NCI-H345 treated with DMSO at 0.1 percent for 48 hours (cell line): ENCODE measurements at regions not wholly inside any gene's neighbourhood (a gene's known extent, or its start where the extent isn't known, plus 50 kb on each side); places are given as distances from the start of the nearest gene placed in this dataset.

Experiments used
- DNase-seq: peaks from one replicate; lab custom pipeline; 2025; ENCODE audit not compliant: unreplicated experiment; lab: John Stamatoyannopoulos, UW

GRCh38 chr4:155522201-155522600, 144.4 kb upstream of the GUCY1A1 start:
- no peak for DNase-seq

- no peak for DNase-seq
Measured at GRCh38 chr4:155521382-155521781, 144.6 kb upstream of the MAP9 start.

- DNase-seq = no peak
Measured at GRCh38 chr4:155515444-155516075, 138.8 kb upstream of the MAP9 start.

DNA sequence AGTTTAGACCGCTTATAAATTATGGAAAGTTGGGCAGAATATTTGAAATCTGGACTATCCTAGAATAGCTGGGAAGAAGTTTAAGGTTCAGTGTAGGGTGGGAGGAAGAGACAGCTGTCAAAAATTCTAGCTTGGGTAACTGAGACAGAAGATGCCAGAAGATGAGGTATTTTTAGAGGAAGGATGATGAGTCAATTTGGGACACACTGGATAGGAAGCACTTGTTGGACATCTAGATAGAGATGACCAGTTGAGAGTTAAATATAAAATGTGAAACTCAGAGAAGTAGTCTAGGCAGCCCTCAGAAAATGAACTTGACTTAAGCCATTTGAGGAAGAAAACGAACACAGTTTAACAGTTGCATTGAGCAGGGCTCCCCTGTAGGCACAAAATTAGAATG, 137.9 kb upstream of the MAP9 start:
- DNase-seq = no peak

DNA sequence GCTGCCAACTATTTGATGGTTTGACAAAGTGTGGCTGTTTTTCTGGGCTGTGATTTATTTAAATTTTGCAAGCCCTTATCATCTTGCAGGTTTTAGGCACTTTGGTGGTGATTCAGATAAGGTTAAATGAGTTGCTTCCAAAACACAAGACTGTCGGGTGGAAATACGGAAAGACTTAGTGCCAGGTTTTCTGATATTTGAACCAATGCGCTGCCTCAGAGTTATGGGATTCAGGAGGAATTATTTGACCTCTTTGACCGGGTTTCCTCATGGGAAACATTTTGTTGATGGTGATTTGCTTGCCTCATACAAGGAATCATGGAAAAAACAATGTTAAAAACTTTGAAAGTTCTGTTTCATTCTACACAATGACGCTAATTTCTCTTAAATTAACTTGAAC, 136.1 kb upstream of the MAP9 start:
- no peak for DNase-seq

- DNase-seq = no peak
Measured at GRCh38 chr4:155512046-155512445, 135.3 kb upstream of the MAP9 start.

DNA sequence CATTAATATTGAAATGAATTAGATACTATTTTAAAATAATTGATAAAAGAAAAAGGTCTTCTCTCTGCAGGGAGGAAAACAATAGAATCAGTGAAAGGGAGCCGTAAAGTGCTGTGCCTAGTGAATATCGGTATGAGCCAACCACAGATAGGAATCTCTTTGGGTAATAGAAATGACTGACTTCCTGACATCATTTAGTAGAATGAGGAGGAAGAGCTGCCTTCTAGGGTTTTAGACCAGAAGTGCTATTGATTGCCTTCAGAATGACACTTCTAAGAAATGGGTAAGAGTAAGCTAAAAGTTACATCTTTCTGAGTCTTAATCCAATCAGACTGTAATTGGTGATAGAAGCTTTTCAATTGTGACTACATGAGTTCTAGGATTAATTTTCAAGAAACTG, 134.0 kb upstream of the MAP9 start:
- DNase-seq = no peak

DNA sequence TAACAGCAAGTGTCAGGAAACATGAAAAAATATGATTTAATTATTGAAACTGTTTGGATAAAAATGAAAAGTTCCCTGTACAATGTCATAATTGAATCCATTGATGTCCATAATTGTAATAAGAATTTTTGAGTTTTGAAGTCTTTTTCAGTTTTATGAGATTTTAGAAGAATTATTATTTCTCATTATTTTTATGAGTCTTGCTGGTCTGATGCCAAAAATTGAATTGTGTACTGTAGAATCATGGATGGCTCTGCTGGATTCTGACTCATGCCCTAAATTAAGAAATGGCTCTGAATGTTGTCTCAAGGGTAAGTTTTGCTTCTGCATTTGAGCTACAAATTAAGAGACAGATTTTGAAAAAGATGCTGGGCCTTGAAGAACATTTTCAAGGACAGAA, 132.8 kb upstream of the MAP9 start:
- DNase-seq = no peak

DNA sequence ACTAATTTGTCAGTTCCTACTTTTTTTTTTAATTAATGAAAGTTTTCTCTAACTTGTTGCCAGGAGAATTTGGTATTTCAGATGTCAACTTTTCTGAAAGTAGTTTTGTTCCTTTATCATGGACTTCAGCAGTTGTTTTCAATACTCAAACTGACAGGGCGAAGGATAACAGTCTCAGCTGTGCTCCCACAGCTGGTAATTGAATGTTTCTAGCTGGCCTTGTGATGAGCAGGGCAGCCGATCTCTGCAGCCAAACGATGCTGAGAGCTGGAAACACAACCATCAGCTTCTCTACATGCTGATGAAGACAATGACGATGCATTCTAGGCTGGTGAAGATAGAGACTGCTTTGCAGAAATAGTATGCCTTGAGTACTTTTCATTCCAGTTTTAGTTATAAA, 130.0 kb upstream of the MAP9 start:
- DNase-seq = no peak

- DNase-seq = no peak
Measured at GRCh38 chr4:155505321-155505720, 128.6 kb upstream of the MAP9 start.

- DNase-seq = no peak
Measured at GRCh38 chr4:155497306-155497705, 120.5 kb upstream of the MAP9 start.

- no peak for DNase-seq
Measured at GRCh38 chr4:155496294-155496626, 119.5 kb upstream of the MAP9 start.

DNA sequence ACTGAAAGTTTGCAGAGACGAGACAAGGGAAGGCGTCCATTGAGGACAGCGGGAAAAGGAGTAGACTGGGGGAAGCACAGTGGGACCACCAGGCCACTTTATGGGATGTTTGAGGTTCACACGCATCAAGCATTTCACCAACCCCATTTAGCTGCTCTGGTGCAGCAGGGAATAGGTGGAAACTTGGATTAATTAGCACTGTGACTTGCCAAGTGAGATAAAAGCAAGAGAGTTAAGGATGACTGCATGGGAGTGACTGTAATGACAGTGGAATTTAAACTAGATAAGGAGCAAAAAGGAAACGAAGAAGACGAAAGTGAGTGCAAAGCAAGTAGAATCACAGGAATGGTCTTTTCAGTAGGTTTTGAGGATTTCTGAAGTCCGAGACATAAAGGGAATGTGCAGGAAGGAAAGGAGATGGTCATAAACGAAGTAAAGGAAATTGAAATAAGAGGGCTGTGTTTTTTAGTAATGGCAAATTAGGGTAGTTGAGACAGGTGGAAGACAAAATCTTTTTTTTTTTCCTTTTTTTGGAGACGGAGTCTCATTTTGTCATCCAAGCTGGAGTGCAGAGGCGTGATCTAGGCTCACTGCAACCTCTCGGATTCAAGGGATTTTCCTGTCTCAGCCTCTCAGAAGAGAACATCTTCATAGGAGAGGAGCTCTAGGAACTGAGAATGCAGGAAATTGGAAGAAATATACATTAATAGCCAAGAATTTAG, 119.0 kb upstream of the MAP9 start:
- no peak for DNase-seq

DNA sequence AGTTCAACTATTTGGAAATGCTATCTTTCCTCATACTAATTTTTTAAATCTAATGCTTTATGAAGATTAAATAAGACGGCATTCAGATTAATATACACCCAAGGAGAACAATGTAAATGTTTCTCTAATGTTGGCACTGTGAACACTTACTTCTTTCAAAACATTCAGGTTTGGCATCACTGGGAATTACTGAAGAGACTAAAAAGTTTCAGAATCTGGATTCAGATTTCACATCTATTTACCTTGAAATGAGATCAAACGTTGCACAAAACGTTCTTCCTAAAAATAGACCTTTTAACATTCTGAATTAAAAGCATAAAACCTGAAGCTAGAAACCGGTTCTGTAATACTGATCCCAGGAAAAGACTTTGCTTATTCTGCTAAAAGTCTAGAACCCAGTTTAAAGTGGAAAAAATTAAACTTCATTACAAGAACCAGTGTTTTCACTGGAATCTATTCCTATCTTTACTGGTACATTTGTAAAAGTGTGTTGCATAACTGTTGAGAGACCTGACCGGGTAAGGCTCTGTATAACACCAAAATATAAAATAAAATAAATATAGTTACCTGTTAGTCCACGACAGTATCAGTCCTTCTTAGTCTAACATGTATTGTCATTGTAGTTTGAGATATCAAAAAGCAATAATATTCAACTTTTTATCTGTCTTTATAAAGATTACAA, 117.4 kb upstream of the MAP9 start:
- no peak for DNase-seq

GRCh38 chr4:155491336-155492120, 114.8 kb upstream of the MAP9 start:
- DNase-seq = no peak

- no peak for DNase-seq
Measured at GRCh38 chr4:155489271-155489670, 112.5 kb upstream of the MAP9 start.

- DNase-seq = no peak
Measured at GRCh38 chr4:155488691-155489090, 111.9 kb upstream of the MAP9 start.

GRCh38 chr4:155487210-155487609, 110.4 kb upstream of the MAP9 start:
- DNase-seq = no peak

DNA sequence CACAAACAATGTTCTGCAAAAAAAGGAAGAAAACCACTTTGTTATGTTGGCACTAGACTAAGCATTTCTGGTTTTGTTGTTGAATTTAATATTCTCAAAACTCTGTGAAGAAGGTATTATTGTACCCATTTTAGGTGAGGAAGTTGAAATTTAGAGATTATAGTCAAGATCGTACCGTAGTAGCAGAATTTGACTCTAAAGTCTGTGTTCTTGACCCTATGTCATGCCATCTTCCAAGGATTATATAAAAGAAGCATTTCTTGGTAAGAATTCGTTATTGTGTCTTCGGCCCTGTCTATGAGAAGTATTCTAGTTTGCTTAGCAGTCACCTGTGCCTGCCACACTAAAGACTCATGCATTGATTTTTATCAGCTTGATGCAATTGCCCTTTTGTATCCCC, 104.4 kb upstream of the MAP9 start:
- no peak for DNase-seq

DNA sequence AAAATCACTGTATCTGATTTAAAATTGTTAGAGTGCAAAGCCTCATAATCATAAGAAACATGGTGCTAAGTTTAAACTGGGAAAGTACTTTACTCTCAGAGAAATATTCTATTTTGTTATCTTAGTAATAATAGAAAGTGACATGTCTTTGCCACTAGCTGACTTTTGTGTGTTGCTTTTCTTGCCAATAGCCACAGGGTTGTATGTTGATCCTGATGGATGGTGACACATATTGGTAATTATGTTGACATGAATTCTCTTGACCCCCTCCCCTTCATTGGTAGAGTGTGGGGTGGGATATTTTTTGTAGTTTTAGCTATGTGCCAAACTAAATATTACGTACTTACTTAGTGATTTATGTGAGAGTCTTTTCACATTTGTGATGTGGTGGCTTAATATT, 103.1 kb upstream of the MAP9 start:
- DNase-seq = no peak

- no peak for DNase-seq
Measured at GRCh38 chr4:155478336-155478835, 101.6 kb upstream of the MAP9 start.

- DNase-seq = no peak
Measured at GRCh38 chr4:155474758-155475157, 98.0 kb upstream of the MAP9 start.
